Fibroblast of the conjunctiva (primary cell): ENCODE measurements at regions not wholly inside any gene's neighbourhood (a gene's known extent, or its start where the extent isn't known, plus 50 kb on each side); places are given as distances from the start of the nearest gene placed in this dataset.

ENCODE experiments used
- DNase-seq: peaks from one replicate; pipeline ENCODE4 v3.0.0-alpha.2; 2010; ENCODE audit warnings: low read depth

- DNase-seq, result no peak
Observed at GRCh38 chr2:150617351-150617978, 130.0 kb upstream of the RND3 start.

- no peak for DNase-seq
Observed at GRCh38 chr2:150612957-150613710, 125.7 kb upstream of the RND3 start.

GRCh38 chr2:150610670-150611279 lies 123.3 kb upstream of the RND3 start:
- DNase-seq, result no peak

GRCh38 chr2:150609831-150610582 lies 122.5 kb upstream of the RND3 start:
- DNase-seq, result no peak

GRCh38 chr2:150608341-150608740 lies 120.9 kb upstream of the RND3 start:
- DNase-seq, result no peak

GRCh38 chr2:150607390-150607811 lies 119.9 kb upstream of the RND3 start:
- no peak for DNase-seq

GRCh38 chr2:150606380-150607060 lies 119.1 kb upstream of the RND3 start:
- no peak for DNase-seq

GRCh38 chr2:150605664-150606063 lies 118.2 kb upstream of the RND3 start:
- no peak for DNase-seq

GRCh38 chr2:150601280-150602038 lies 114.0 kb upstream of the RND3 start:
- no peak for DNase-seq

GRCh38 chr2:150599889-150600288 lies 112.4 kb upstream of the RND3 start:
- no peak for DNase-seq

GRCh38 chr2:150598383-150598782 lies 110.9 kb upstream of the RND3 start:
- no peak for DNase-seq

- no peak for DNase-seq
Observed at GRCh38 chr2:150595803-150596470, 108.5 kb upstream of the RND3 start.

- no peak for DNase-seq
Observed at GRCh38 chr2:150594299-150594698, 106.8 kb upstream of the RND3 start.

- no peak for DNase-seq
Observed at GRCh38 chr2:150591496-150592285, 104.2 kb upstream of the RND3 start.

- no peak for DNase-seq
Observed at GRCh38 chr2:150589681-150590080, 102.2 kb upstream of the RND3 start.

GRCh38 chr2:150588506-150588870 lies 101.0 kb upstream of the RND3 start:
- DNase-seq, result no peak

GRCh38 chr2:150587547-150588505 lies 100.4 kb upstream of the RND3 start:
- DNase-seq, result peak; percentile 45

GRCh38 chr2:150586858-150587257 lies 99.4 kb upstream of the RND3 start:
- peak; percentile 53 for DNase-seq
